Skeletal muscle satellite cell (primary cell): ENCODE measurements at regions not wholly inside any gene's neighbourhood (a gene's known extent, or its start where the extent isn't known, plus 50 kb on each side); places are given as distances from the start of the nearest gene placed in this dataset.

Source experiments
- H3K27me3 ChIP-seq: 2 replicates; pipeline ENCODE4 v1.7.0; 2013; ENCODE audit warnings: low read length; ENCODE audit not compliant: control insufficient read depth, insufficient read depth
- H3K36me3 ChIP-seq: 2 replicates; pipeline ENCODE4 v1.7.0; 2013; ENCODE audit warnings: mild to moderate bottlenecking, control low read depth, low read length; ENCODE audit not compliant: insufficient read depth
- H3K4me1 ChIP-seq: 2 replicates; pipeline ENCODE4 v1.7.0; 2013; ENCODE audit warnings: low read length; ENCODE audit not compliant: control insufficient read depth, insufficient read depth
- H3K4me2 ChIP-seq: 2 replicates; pipeline ENCODE4 v1.7.0; 2013; ENCODE audit warnings: mild to moderate bottlenecking, low read length
- H3K4me3 ChIP-seq: 2 replicates; pipeline ENCODE4 v1.7.0; 2013; ENCODE audit warnings: low read length
- H3K9ac ChIP-seq: 2 replicates; pipeline ENCODE4 v1.7.0; 2013; ENCODE audit warnings: mild to moderate bottlenecking, low read depth, low read length, moderate library complexity
- H3K9me3 ChIP-seq: replicated peaks from 2 replicates; pipeline ENCODE4 v1.7.0; 2013; ENCODE audit warnings: mild to moderate bottlenecking, control low read depth, low read length

GRCh38 chr1:115466433-115466832 is 128.4 kb upstream of the NGF start:
- no peaks in the 10 kb centered on the region for H3K36me3 ChIP-seq

DNA sequence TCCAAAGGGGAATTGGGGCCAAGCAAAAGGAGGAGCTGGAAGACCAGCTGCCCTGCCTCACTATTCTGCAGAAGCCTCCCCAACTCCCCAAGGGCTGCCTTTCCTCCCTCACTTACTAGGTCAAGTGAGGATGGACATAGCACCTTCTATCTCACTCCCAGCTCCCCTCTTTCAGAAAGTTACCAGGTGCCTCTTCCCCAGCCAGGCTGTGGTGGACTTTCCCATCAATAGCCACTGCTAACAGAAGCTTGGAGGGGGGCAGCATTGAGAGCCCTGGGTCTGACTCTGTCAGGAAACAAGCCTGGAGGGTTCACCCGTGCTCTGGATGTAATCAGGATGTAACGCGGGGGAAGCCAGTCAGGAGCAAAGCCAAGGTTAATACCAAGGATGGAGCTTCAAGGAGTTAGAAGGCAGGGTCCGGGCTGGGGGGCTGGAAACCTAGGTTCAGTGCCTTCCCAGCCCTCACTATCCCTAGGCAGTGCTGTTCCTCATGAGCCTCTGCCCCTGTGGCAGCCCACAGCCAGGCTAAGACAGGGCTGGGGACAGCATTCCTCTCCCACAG is 127.8 kb upstream of the NGF start:
- Histone ChIP-seq H3K9ac (no peak overlapping the region), H3K36me3 (no peaks in the 10 kb centered on the region), H3K4me3 (no peak overlapping the region), H3K9me3 (no peaks in the 10 kb centered on the region), H3K4me2 (no peak overlapping the region), H3K4me1 (peaks cover 7% of the 10 kb centered on the region), H3K27me3 (no peaks in the 10 kb centered on the region)

More at GRCh38 chr1:115466433-115466832, 128.4 kb upstream of the NGF start:
- Histone ChIP-seq H3K27me3 (no peaks in the 10 kb centered on the region), H3K4me3 (no peak overlapping the region), H3K4me1 (peaks cover 7% of the 10 kb centered on the region), H3K9ac (no peak overlapping the region), H3K4me2 (no peak overlapping the region), H3K9me3 (no peaks in the 10 kb centered on the region)

DNA sequence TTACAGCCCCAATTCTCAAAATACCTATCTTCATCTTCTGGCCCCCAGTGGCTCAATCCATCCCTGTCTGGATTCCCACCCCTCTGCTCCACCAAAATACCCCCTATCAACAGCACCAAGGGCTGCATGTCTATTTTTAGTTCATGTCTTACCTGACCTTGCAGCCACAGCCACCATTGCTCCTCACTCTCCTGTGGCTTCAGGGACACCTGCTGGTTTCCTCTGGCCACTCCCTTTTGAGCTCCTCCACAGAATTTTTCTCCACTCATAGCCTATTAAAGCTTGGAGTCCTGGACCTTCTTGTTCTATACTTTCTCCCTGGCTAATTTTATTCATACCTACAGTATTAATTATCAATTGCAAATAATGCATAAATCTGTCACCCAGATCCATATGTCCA is 125.3 kb upstream of the NGF start:
- Histone ChIP-seq H3K4me2 (no peak overlapping the region), H3K9ac (no peak overlapping the region), H3K4me1 (no peaks in the 10 kb centered on the region), H3K9me3 (no peaks in the 10 kb centered on the region), H3K27me3 (no peaks in the 10 kb centered on the region), H3K4me3 (no peak overlapping the region), H3K36me3 (no peaks in the 10 kb centered on the region)

- Histone ChIP-seq H3K36me3 (no peaks in the 10 kb centered on the region), H3K9ac (no peak overlapping the region), H3K4me2 (no peak overlapping the region), H3K4me3 (no peak overlapping the region), H3K4me1 (no peaks in the 10 kb centered on the region), H3K9me3 (no peaks in the 10 kb centered on the region), H3K27me3 (no peaks in the 10 kb centered on the region)
Measured at GRCh38 chr1:115462566-115463076, 124.6 kb upstream of the NGF start.

DNA sequence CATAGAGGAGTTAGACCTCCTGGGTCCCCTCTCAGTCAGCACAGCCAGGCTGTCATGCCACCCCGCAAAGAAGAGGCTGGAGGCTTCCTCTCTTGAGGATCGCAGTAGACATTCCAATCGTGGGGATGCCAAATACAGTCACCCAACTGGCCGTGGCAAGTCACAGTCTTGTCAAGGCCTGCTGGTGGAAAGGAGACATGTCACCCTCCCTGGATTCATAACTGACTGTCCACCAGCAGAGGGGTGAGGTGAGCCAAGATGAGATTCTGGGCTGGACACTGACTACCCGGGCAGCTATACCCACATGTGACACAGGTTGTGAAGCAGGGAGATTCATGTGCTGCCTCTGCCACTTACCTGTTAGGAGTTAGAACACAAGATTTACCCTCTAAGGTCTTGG is 123.5 kb upstream of the NGF start:
- no peak overlapping the region for H3K4me2 ChIP-seq
- H3K4me3 ChIP-seq: no peak overlapping the region
- H3K9ac ChIP-seq: no peak overlapping the region
- peaks cover 3% of the 10 kb centered on the region for H3K4me1 ChIP-seq
- no peaks in the 10 kb centered on the region for H3K9me3 ChIP-seq
- no peaks in the 10 kb centered on the region for H3K36me3 ChIP-seq
- H3K27me3 ChIP-seq: no peaks in the 10 kb centered on the region

DNA sequence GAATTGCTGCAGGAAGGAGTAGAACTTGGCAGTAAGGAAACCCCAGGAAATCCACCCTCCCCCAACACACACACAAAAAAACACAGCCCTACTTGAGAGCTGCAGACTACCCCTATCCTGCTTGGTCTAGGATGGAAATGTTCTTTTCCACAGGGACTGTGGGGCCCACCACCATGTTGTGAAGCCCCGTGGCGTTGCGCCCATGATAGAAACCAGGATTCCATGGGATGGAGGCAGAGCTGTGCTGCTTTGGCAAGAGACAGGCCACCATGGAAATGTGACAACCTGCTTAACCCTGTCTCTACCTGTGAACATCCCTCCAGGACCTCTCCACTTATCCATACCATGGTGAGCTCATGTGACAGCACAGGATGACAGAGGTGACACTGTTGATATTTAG is 121.1 kb upstream of the NGF start:
- Histone ChIP-seq H3K4me2 (no peak overlapping the region), H3K36me3 (no peaks in the 10 kb centered on the region), H3K4me1 (peaks cover 10% of the 10 kb centered on the region), H3K4me3 (no peak overlapping the region), H3K9me3 (no peaks in the 10 kb centered on the region), H3K9ac (no peak overlapping the region), H3K27me3 (no peaks in the 10 kb centered on the region)

- Histone ChIP-seq H3K4me3 (no peak overlapping the region), H3K36me3 (no peaks in the 10 kb centered on the region), H3K9ac (no peak overlapping the region), H3K4me1 (peaks cover 10% of the 10 kb centered on the region), H3K4me2 (no peak overlapping the region), H3K27me3 (no peaks in the 10 kb centered on the region), H3K9me3 (no peaks in the 10 kb centered on the region)
Measured at GRCh38 chr1:115458426-115459114, 120.5 kb upstream of the NGF start.

- no peaks in the 10 kb centered on the region for H3K36me3 ChIP-seq
- no peak overlapping the region for H3K4me2 ChIP-seq
- H3K27me3 ChIP-seq: no peaks in the 10 kb centered on the region
- peaks cover 10% of the 10 kb centered on the region for H3K4me1 ChIP-seq
- no peak overlapping the region for H3K9ac ChIP-seq
- H3K4me3 ChIP-seq: no peak overlapping the region
- no peaks in the 10 kb centered on the region for H3K9me3 ChIP-seq
Measured at GRCh38 chr1:115457289-115457688, 119.2 kb upstream of the NGF start.

DNA sequence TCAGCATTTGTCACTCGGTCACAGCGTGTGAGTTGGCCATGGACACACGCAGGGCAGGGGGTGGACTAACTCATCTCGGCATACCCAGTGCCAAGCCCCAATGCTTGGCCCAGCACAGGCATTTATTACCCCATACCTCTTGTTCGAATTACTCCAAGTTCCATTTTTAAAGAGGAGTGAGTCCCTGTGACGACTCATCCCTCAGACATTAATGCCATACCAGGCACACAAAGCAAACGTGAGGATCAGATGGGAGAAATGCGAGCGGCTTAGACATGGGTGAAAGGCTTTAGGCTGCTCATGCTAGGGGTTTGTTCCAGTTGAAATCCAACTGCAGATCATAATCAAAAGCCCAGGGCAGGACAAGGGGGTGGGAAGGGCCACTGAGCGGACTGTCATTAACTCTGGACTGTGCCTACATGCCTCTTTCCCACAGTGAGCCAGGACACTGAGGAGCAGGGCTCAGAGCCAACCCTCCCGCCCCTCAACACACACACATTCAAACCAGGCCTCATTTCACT is 118.5 kb upstream of the NGF start:
- H3K27me3 ChIP-seq: no peaks in the 10 kb centered on the region
- no peaks in the 10 kb centered on the region for H3K36me3 ChIP-seq
- peaks cover 10% of the 10 kb centered on the region for H3K4me1 ChIP-seq

GRCh38 chr1:115454837-115455511 is 116.9 kb upstream of the NGF start:
- Histone ChIP-seq H3K36me3 (no peaks in the 10 kb centered on the region), H3K4me1 (peaks cover 10% of the 10 kb centered on the region), H3K4me3 (no peak overlapping the region), H3K9ac (no peak overlapping the region), H3K4me2 (no peak overlapping the region), H3K9me3 (no peaks in the 10 kb centered on the region), H3K27me3 (no peaks in the 10 kb centered on the region)

More for the DNA sequence above, 118.5 kb upstream of the NGF start:
- Histone ChIP-seq H3K9ac (no peak overlapping the region), H3K4me2 (peak overlapping the region; percentile 32), H3K4me3 (no peak overlapping the region), H3K9me3 (no peaks in the 10 kb centered on the region)

DNA sequence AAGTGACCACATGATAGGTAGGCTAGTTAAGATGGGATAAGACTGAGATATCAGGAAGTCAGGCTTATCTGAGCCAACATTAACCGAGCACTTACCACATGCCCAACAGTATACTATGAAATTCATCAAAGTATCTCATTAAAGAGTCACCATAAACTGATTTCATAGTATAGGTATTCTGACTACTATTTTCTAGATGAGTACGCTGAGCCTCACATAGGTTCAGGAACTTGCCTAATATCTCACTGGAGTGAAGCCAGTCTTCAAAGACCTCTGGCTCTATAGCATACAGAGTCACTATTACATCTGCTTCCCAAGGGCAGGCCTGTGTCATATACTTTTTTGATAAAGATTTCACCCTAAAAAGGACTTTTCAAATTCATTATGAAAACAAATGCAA is 115.6 kb upstream of the NGF start:
- Histone ChIP-seq H3K27me3 (no peaks in the 10 kb centered on the region), H3K4me1 (peaks cover 10% of the 10 kb centered on the region), H3K9me3 (no peaks in the 10 kb centered on the region), H3K36me3 (no peaks in the 10 kb centered on the region), H3K4me3 (no peak overlapping the region), H3K9ac (no peak overlapping the region), H3K4me2 (no peak overlapping the region)
